ENCODE measurements at regions not wholly inside any gene's neighbourhood (a gene's known extent, or its start where the extent isn't known, plus 50 kb on each side); places are given as distances from the start of the nearest gene placed in this dataset.

DNA sequence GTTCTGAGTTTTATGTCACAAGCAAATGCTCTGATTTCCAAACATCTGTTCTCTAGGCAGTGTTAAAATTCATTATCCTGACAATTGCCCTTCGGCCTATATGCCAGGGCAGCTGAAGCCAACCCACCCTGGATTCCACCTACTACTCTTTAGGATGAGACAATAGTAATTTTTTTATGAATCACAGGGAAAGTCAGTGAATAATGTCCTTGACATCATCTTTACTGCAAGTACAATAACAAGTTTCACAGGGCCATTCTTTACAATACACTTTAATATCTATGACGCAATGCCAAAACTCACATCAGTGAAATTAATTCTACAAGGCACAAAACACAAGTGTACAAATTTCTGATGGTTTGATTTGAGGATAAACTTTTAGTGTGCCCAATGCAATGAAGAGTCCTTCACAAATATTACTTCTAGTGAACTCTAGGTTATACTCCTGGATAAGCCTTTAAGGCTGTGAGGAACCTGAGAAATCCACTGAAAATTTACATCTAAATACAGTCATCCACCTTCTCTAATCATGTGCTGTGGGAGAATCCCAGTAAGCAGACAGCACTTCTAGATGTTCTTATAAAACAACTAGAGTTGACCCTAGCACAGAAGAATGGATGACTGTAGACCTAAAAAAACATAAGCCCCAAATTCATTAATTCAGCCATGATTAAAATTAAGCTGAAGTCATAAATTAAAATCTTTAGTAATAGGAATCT lies 77.3 kb upstream of the CTLA4 start:
- TF ChIP-seq EZH2phosphoT487 (conservative IDR thresholded peaks at IDR 0.05; ENCODE audit: low read length), result no peak
- TF ChIP-seq, protein P1, sequence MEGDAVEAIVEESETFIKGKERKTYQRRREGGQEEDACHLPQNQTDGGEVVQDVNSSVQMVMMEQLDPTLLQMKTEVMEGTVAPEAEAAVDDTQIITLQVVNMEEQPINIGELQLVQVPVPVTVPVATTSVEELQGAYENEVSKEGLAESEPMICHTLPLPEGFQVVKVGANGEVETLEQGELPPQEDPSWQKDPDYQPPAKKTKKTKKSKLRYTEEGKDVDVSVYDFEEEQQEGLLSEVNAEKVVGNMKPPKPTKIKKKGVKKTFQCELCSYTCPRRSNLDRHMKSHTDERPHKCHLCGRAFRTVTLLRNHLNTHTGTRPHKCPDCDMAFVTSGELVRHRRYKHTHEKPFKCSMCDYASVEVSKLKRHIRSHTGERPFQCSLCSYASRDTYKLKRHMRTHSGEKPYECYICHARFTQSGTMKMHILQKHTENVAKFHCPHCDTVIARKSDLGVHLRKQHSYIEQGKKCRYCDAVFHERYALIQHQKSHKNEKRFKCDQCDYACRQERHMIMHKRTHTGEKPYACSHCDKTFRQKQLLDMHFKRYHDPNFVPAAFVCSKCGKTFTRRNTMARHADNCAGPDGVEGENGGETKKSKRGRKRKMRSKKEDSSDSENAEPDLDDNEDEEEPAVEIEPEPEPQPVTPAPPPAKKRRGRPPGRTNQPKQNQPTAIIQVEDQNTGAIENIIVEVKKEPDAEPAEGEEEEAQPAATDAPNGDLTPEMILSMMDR (IDR thresholded peaks at IDR 0.05; ENCODE audit: insufficient read depth, low read length, poor library complexity, severe bottlenecking), result no peak

Data from SU-DHL-6 (cell line).